Colonic mucosa (tissue), 4 donors: ENCODE measurements at regions not wholly inside any gene's neighbourhood (a gene's known extent, or its start where the extent isn't known, plus 50 kb on each side); places are given as distances from the start of the nearest gene placed in this dataset.

Source experiments
- DNase-seq: peaks from one replicate; pipeline ENCODE4 v3.0.0-alpha.2; 2020
- H3K27ac ChIP-seq: fragments of 200-600 bp; one replicate; pipeline ENCODE4 v1.8.0; 2021
- H3K27me3 ChIP-seq: fragments of 200-600 bp; one replicate; pipeline ENCODE4 v1.8.0; 2021
- H3K36me3 ChIP-seq: fragments of 200-600 bp; one replicate; pipeline ENCODE4 v1.8.0; 2021
- H3K4me1 ChIP-seq: fragments of 200-600 bp; one replicate; pipeline ENCODE4 v1.8.0; 2021; ENCODE audit warnings: mild to moderate bottlenecking
- H3K4me3 ChIP-seq: fragments of 200-600 bp; one replicate; pipeline ENCODE4 v1.8.0; 2021
- H3K9ac ChIP-seq, 2 donors: one replicate each; pipeline ENCODE4 v1.7.0; 2013; ENCODE audit warnings: control low read depth in 2 of 2, low read depth in 2 of 2, low read length in 2 of 2
- H3K9me3 ChIP-seq: fragments of 200-600 bp; one replicate; pipeline ENCODE4 v1.8.0; 2021
- CTCF ChIP-seq: fragments of 200-600 bp; IDR thresholded peaks from one replicate; pipeline ENCODE4 v1.8.0; 2022; ENCODE audit warnings: antibody characterized with exemption, mild to moderate bottlenecking
- intact Hi-C: fragments of 100-400 bp; cut with DNase I; formaldehyde crosslinking; loops from one replicate; pipeline ENCODE4 v1.14.1; 2022
- donor health status: healthy.
- donor health status: DM: no; HTN: no; CAD: no.
- donor health status: DM: no; HTN: no; CAD: no.

GRCh38 chr12:77166696-77167095 is 101.3 kb upstream of the E2F7 start:
- DNase-seq, result no peak
- Histone ChIP-seq H3K9ac (no peak overlapping the region), H3K36me3 (no peaks in the 10 kb centered on the region), H3K27ac (no peak overlapping the region), H3K9me3 (no peaks in the 10 kb centered on the region), H3K27me3 (peaks cover 3% of the 10 kb centered on the region), H3K4me1 (no peaks in the 10 kb centered on the region), H3K4me3 (no peak overlapping the region)
- intact Hi-C loops, result loop anchor here (10.0 kb wide), 1 partner anchor 158 kb away; no protein-coding TSS in a partner anchor
- TF ChIP-seq CTCF, result no peak

GRCh38 chr12:77163074-77164038 is 98.0 kb upstream of the E2F7 start:
- DNase-seq, result no peak
- Histone ChIP-seq H3K36me3 (no peaks in the 10 kb centered on the region), H3K4me1 (no peaks in the 10 kb centered on the region), H3K27ac (no peak overlapping the region), H3K9me3 (no peaks in the 10 kb centered on the region), H3K4me3 (no peak overlapping the region), H3K27me3 (peaks cover 3% of the 10 kb centered on the region), H3K9ac (no peak overlapping the region)
- no peak for TF ChIP-seq CTCF
- intact Hi-C loops, result loop anchor here (10.0 kb wide), 1 partner anchor 161 kb away; no protein-coding TSS in a partner anchor

- no peak for TF ChIP-seq CTCF
- H3K27me3 ChIP-seq, result peaks cover 3% of the 10 kb centered on the region
Measured at GRCh38 chr12:77161944-77162343, 96.6 kb upstream of the E2F7 start.

GRCh38 chr12:77160931-77161330 is 95.6 kb upstream of the E2F7 start:
- H3K27me3 ChIP-seq, result peaks cover 3% of the 10 kb centered on the region
- H3K36me3 ChIP-seq, result no peaks in the 10 kb centered on the region

More at GRCh38 chr12:77161944-77162343, 96.6 kb upstream of the E2F7 start:
- intact Hi-C loops, result loop anchor here (10.0 kb wide), 1 partner anchor 163 kb away; no protein-coding TSS in a partner anchor
- no peak for DNase-seq
- Histone ChIP-seq H3K36me3 (no peaks in the 10 kb centered on the region), H3K4me1 (no peaks in the 10 kb centered on the region), H3K9ac (no peak overlapping the region), H3K9me3 (no peaks in the 10 kb centered on the region), H3K4me3 (no peak overlapping the region), H3K27ac (no peak overlapping the region)

GRCh38 chr12:77153706-77154105 is 88.3 kb upstream of the E2F7 start:
- intact Hi-C loops, result loop anchor here (2.0 kb wide), 1 partner anchor 531 kb away; no protein-coding TSS in a partner anchor
- no peak overlapping the region for H3K9ac ChIP-seq
- TF ChIP-seq CTCF, result no peak
- H3K36me3 ChIP-seq, result no peaks in the 10 kb centered on the region
- H3K9me3 ChIP-seq, result no peaks in the 10 kb centered on the region
- no peak for DNase-seq
- no peaks in the 10 kb centered on the region for H3K4me1 ChIP-seq
- no peak overlapping the region for H3K27ac ChIP-seq
- no peaks in the 10 kb centered on the region for H3K27me3 ChIP-seq
- no peak overlapping the region for H3K4me3 ChIP-seq

More at GRCh38 chr12:77160931-77161330, 95.6 kb upstream of the E2F7 start:
- intact Hi-C loops, result loop anchor here (10.0 kb wide), 1 partner anchor 164 kb away; no protein-coding TSS in a partner anchor
- Histone ChIP-seq H3K9me3 (no peaks in the 10 kb centered on the region), H3K4me1 (no peaks in the 10 kb centered on the region), H3K27ac (no peak overlapping the region), H3K4me3 (no peak overlapping the region), H3K9ac (no peak overlapping the region)
- no peak for TF ChIP-seq CTCF
- DNase-seq, result no peak
